ENCODE measurements at regions not wholly inside any gene's neighbourhood (a gene's known extent, or its start where the extent isn't known, plus 50 kb on each side); places are given as distances from the start of the nearest gene placed in this dataset.

DNA sequence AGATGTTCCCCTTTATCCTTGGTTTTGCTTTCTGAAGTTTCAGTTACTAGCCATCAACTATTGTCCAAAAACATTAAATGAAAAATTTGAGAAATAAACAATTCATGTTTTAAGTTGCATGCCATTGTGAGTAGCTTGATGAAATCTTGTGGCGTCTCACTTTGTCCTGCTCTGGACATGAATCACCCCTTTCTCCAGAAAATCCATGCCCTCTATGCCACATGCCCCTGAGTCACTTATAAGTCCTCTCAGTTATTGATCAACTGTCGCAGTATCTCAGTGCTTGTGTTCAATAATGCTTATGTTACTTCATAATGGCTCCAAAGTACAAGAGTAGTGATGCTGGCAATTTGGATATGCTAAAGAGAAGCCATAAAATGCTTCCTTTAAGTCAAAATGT, 208.0 kb upstream of the FERD3L start:
- TF ChIP-seq, protein P1, sequence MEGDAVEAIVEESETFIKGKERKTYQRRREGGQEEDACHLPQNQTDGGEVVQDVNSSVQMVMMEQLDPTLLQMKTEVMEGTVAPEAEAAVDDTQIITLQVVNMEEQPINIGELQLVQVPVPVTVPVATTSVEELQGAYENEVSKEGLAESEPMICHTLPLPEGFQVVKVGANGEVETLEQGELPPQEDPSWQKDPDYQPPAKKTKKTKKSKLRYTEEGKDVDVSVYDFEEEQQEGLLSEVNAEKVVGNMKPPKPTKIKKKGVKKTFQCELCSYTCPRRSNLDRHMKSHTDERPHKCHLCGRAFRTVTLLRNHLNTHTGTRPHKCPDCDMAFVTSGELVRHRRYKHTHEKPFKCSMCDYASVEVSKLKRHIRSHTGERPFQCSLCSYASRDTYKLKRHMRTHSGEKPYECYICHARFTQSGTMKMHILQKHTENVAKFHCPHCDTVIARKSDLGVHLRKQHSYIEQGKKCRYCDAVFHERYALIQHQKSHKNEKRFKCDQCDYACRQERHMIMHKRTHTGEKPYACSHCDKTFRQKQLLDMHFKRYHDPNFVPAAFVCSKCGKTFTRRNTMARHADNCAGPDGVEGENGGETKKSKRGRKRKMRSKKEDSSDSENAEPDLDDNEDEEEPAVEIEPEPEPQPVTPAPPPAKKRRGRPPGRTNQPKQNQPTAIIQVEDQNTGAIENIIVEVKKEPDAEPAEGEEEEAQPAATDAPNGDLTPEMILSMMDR (IDR thresholded peaks at IDR 0.05): no peak
- no peak for TF ChIP-seq NR3C1 (IDR thresholded peaks at IDR 0.05)
- TF ChIP-seq, protein P2, sequence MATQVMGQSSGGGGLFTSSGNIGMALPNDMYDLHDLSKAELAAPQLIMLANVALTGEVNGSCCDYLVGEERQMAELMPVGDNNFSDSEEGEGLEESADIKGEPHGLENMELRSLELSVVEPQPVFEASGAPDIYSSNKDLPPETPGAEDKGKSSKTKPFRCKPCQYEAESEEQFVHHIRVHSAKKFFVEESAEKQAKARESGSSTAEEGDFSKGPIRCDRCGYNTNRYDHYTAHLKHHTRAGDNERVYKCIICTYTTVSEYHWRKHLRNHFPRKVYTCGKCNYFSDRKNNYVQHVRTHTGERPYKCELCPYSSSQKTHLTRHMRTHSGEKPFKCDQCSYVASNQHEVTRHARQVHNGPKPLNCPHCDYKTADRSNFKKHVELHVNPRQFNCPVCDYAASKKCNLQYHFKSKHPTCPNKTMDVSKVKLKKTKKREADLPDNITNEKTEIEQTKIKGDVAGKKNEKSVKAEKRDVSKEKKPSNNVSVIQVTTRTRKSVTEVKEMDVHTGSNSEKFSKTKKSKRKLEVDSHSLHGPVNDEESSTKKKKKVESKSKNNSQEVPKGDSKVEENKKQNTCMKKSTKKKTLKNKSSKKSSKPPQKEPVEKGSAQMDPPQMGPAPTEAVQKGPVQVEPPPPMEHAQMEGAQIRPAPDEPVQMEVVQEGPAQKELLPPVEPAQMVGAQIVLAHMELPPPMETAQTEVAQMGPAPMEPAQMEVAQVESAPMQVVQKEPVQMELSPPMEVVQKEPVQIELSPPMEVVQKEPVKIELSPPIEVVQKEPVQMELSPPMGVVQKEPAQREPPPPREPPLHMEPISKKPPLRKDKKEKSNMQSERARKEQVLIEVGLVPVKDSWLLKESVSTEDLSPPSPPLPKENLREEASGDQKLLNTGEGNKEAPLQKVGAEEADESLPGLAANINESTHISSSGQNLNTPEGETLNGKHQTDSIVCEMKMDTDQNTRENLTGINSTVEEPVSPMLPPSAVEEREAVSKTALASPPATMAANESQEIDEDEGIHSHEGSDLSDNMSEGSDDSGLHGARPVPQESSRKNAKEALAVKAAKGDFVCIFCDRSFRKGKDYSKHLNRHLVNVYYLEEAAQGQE (IDR thresholded peaks at IDR 0.05): no peak
- TF ChIP-seq POLR2A (IDR thresholded peaks at IDR 0.05; ENCODE audit: low read length): no peak
- TF ChIP-seq SMC3 (IDR thresholded peaks at IDR 0.05): no peak
- TF ChIP-seq, protein P3, sequence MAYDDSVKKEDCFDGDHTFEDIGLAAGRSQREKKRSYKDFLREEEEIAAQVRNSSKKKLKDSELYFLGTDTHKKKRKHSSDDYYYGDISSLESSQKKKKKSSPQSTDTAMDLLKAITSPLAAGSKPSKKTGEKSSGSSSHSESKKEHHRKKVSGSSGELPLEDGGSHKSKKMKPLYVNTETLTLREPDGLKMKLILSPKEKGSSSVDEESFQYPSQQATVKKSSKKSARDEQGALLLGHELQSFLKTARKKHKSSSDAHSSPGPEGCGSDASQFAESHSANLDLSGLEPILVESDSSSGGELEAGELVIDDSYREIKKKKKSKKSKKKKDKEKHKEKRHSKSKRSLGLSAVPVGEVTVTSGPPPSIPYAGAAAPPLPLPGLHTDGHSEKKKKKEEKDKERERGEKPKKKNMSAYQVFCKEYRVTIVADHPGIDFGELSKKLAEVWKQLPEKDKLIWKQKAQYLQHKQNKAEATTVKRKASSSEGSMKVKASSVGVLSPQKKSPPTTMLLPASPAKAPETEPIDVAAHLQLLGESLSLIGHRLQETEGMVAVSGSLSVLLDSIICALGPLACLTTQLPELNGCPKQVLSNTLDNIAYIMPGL (CRISPR knock-in tag; IDR thresholded peaks at IDR 0.05; ENCODE audit: borderline replicate concordance): no peak
- no peak for TF ChIP-seq CHD2 (IDR thresholded peaks at IDR 0.05; ENCODE audit: low read length, partially characterized antibody)
- TF ChIP-seq, protein P4, sequence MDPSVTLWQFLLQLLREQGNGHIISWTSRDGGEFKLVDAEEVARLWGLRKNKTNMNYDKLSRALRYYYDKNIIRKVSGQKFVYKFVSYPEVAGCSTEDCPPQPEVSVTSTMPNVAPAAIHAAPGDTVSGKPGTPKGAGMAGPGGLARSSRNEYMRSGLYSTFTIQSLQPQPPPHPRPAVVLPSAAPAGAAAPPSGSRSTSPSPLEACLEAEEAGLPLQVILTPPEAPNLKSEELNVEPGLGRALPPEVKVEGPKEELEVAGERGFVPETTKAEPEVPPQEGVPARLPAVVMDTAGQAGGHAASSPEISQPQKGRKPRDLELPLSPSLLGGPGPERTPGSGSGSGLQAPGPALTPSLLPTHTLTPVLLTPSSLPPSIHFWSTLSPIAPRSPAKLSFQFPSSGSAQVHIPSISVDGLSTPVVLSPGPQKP (IDR thresholded peaks at IDR 0.05; ENCODE audit: low read depth, low read length): no peak
- TF ChIP-seq, protein P5, sequence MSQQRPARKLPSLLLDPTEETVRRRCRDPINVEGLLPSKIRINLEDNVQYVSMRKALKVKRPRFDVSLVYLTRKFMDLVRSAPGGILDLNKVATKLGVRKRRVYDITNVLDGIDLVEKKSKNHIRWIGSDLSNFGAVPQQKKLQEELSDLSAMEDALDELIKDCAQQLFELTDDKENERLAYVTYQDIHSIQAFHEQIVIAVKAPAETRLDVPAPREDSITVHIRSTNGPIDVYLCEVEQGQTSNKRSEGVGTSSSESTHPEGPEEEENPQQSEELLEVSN (IDR thresholded peaks at IDR 0.05; ENCODE audit: borderline replicate concordance, low read depth): no peak

Data from A549 (cell line).